HG03280 (cell line): ENCODE measurements at regions not wholly inside any gene's neighbourhood (a gene's known extent, or its start where the extent isn't known, plus 50 kb on each side); places are given as distances from the start of the nearest gene placed in this dataset.
"Not testable (repeated sequence)": the region's sequence is repeated elsewhere in the genome, so short reads cannot be mapped to it uniquely, and the experiment has no call there.

Experiments
- ATAC-seq: cut with Tn5 transposase; IDR thresholded peaks from one replicate; pipeline ENCODE4 v1.9.1; 2021; ENCODE audit warnings: mild to moderate bottlenecking, moderate library complexity; ENCODE audit not compliant: unreplicated experiment

- ATAC-seq = no peak
These were observed 863.9 kb upstream of the MANEA start for GRCh38 chr6:94713446-94713845.

- ATAC-seq = no peak
These were observed 878.6 kb upstream of the MANEA start for GRCh38 chr6:94698773-94699172.

- not testable (repeated sequence) for ATAC-seq
These were observed 890.1 kb upstream of the MANEA start for GRCh38 chr6:94687255-94687654.

- no peak for ATAC-seq
These were observed 893.9 kb upstream of the MANEA start for GRCh38 chr6:94683409-94683808.

GRCh38 chr6:94680669-94681212 is 896.6 kb upstream of the MANEA start:
- ATAC-seq = no peak

- no peak for ATAC-seq
These were observed 904.1 kb upstream of the MANEA start for GRCh38 chr6:94673251-94673650.

- no peak for ATAC-seq
These were observed 907.3 kb upstream of the MANEA start for GRCh38 chr6:94670017-94670416.

GRCh38 chr6:94668876-94669275 is 908.5 kb upstream of the MANEA start:
- ATAC-seq = no peak

GRCh38 chr6:94658929-94659328 is 918.4 kb upstream of the MANEA start:
- ATAC-seq = no peak

- no peak for ATAC-seq
These were observed 926.1 kb upstream of the MANEA start for GRCh38 chr6:94651239-94651638.

GRCh38 chr6:94645191-94645590 is 932.1 kb upstream of the MANEA start:
- no peak for ATAC-seq

- no peak for ATAC-seq
These were observed 937.8 kb upstream of the MANEA start for GRCh38 chr6:94639564-94639963.

- ATAC-seq = no peak
These were observed 940.5 kb upstream of the MANEA start for GRCh38 chr6:94636780-94637385.

- no peak for ATAC-seq
These were observed 953.7 kb upstream of the MANEA start for GRCh38 chr6:94623586-94623985.

- no peak for ATAC-seq
These were observed 954.6 kb upstream of the MANEA start for GRCh38 chr6:94622783-94623182.

- ATAC-seq = no peak
These were observed 976.7 kb upstream of the MANEA start for GRCh38 chr6:94600636-94601035.

- ATAC-seq = no peak
These were observed 979.8 kb upstream of the MANEA start for GRCh38 chr6:94597487-94597886.

- ATAC-seq = no peak
These were observed 986.9 kb upstream of the MANEA start for GRCh38 chr6:94590416-94590815.

GRCh38 chr6:94588301-94588700 is 989.0 kb upstream of the MANEA start:
- ATAC-seq = no peak

- no peak for ATAC-seq
These were observed 993.1 kb upstream of the MANEA start for GRCh38 chr6:94584211-94584610.

GRCh38 chr6:94570581-94570980 is 1006.8 kb upstream of the MANEA start:
- ATAC-seq = no peak

- ATAC-seq = no peak
These were observed 1014.5 kb upstream of the MANEA start for GRCh38 chr6:94562846-94563245.
